ENCODE measurements at regions not wholly inside any gene's neighbourhood (a gene's known extent, or its start where the extent isn't known, plus 50 kb on each side); places are given as distances from the start of the nearest gene placed in this dataset.

DNA sequence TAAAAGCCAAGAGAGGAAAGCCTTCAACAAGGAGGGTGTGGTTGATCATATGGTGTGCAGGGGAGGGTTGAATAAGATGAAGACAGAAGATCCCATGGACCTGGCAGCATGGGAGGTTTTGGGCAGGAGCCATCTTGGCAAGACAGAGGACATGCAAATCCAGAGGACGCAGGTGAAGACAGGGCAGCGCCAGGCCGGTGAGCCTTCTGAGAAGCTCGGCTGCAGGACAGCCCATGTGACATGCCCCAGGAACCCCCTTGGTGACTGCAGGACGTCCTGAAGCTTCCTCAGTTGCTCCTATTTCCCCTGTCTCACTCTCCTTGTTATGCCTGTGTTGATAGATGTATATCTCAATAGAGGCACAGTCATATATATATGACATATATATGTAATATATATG, 159.4 kb downstream of the GADD45G start:
- Histone ChIP-seq H3K36me3 (replicated peaks in 1 of 2; ENCODE audit: control insufficient read depth in 1 of 2, insufficient read depth in 2 of 2, low read length in 1 of 2) (no peaks in the 10 kb centered on the region), H3F3A (replicated peaks; ENCODE audit: insufficient read depth) (no peaks in the 10 kb centered on the region), H3K9me2 (no peaks in the 10 kb centered on the region), H2AFZ (ENCODE audit: low read depth) (no peak overlapping the region), H3K4me3 (ENCODE audit: low read depth in 2 of 2, low read length in 1 of 2) (no peak overlapping the region), H3K4me2 (no peak overlapping the region), H3K27ac (ENCODE audit: low read depth in 2 of 2, low read length in 1 of 2) (no peak overlapping the region), H3K4me1 (ENCODE audit: control insufficient read depth in 1 of 2, insufficient read depth in 2 of 2, low read depth in 1 of 2, low read length in 1 of 2) (peaks cover 0 to 4% of the 10 kb centered on the region in 2 experiments; a peak in 1 of 4 replicates), H3K27me3 (ENCODE audit: insufficient read depth) (no peaks in the 10 kb centered on the region), H3K9ac (no peak overlapping the region), H3K9me3 (no peaks in the 10 kb centered on the region), H3K79me2 (ENCODE audit: insufficient read depth) (no peaks in the 10 kb centered on the region), H4K20me1 (ENCODE audit: insufficient read depth) (no peaks in the 10 kb centered on the region)
- ChIA-PET CTCF (interaction anchor here (1.2 to 2.0 kb wide), 2 partner anchors 9 to 166 kb away, joined by 6 to 8 read pairs; no protein-coding TSS in a partner anchor), POLR2A (no interaction called here)
- no peak for DNase-seq
- WGBS (ENCODE audit: low lambda C conversion rate) = 0% methylated on average over 1 of the region's 5 CpGs
- TF ChIP-seq TEAD4 (IDR thresholded peaks at IDR 0.05; ENCODE audit: borderline replicate concordance, insufficient read depth) (no peak), RXRA (IDR thresholded peaks at IDR 0.05; ENCODE audit: borderline replicate concordance, low read depth) (no peak), GABPA (IDR thresholded peaks at IDR 0.05; ENCODE audit: low read depth) (no peak), EP300 (IDR thresholded peaks at IDR 0.05; ENCODE audit: borderline replicate concordance in 1 of 2, low read depth in 1 of 2, low read length in 1 of 2) (no peak), RCOR1 (IDR thresholded peaks at IDR 0.05; ENCODE audit: low read length) (no peak), ELF1 (IDR thresholded peaks at IDR 0.05) (no peak), CHD2 (IDR thresholded peaks at IDR 0.05; ENCODE audit: low read length, partially characterized antibody) (no peak), JUND (IDR thresholded peaks at IDR 0.05) (no peak), TAF1 (IDR thresholded peaks at IDR 0.05; ENCODE audit: borderline replicate concordance, low read depth, low read length) (no peak)
- TF ChIP-seq, protein P1, sequence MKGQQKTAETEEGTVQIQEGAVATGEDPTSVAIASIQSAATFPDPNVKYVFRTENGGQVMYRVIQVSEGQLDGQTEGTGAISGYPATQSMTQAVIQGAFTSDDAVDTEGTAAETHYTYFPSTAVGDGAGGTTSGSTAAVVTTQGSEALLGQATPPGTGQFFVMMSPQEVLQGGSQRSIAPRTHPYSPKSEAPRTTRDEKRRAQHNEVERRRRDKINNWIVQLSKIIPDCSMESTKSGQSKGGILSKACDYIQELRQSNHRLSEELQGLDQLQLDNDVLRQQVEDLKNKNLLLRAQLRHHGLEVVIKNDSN (IDR thresholded peaks at IDR 0.05; ENCODE audit: borderline replicate concordance, low read depth) = no peak

DNA sequence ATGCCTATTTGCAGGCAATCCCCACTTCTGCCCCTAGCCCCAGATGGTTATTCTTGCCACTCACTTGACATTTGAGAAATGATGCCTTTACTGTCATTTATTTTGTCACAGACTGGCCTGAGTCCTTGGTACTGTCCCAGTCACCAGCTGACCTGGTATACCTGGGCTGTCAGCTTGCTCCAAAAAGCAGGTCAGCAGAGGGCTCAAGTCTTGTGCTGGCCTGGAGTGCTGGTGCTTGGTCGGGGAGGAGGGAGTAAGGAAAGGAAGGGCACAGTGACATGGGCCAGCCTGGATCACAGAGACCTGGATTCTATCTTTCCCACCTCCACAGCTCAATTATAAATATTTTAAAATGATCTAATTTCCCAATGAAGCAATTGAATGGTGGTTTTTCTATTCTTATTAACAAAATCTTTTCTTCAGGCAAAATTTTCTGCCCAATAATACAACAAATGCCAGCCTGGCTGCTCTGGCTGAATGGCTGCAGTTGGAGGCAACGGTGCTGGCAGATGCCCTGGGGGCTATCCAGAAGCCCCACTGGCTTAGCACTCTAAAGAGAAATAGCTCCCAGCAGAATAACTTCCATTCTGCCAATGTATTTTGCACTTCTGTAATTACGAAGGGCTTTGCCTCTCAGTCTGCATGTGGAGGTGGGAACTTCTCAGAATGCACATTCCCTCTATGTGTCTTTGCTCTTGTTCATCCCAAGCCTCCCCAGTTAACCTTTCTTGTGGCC, 160.6 kb downstream of the GADD45G start:
- H2AFZ ChIP-seq (ENCODE audit: low read depth) = no peak overlapping the region
- TF ChIP-seq, protein P2, sequence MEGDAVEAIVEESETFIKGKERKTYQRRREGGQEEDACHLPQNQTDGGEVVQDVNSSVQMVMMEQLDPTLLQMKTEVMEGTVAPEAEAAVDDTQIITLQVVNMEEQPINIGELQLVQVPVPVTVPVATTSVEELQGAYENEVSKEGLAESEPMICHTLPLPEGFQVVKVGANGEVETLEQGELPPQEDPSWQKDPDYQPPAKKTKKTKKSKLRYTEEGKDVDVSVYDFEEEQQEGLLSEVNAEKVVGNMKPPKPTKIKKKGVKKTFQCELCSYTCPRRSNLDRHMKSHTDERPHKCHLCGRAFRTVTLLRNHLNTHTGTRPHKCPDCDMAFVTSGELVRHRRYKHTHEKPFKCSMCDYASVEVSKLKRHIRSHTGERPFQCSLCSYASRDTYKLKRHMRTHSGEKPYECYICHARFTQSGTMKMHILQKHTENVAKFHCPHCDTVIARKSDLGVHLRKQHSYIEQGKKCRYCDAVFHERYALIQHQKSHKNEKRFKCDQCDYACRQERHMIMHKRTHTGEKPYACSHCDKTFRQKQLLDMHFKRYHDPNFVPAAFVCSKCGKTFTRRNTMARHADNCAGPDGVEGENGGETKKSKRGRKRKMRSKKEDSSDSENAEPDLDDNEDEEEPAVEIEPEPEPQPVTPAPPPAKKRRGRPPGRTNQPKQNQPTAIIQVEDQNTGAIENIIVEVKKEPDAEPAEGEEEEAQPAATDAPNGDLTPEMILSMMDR (IDR thresholded peaks at IDR 0.05) = no peak
- no peak for TF ChIP-seq TAF1 (IDR thresholded peaks at IDR 0.05; ENCODE audit: borderline replicate concordance, low read depth, low read length)
- TF ChIP-seq FOXJ3 (CRISPR knock-in tag; IDR thresholded peaks at IDR 0.05) = no peak
- TF ChIP-seq RCOR1 (IDR thresholded peaks at IDR 0.05; ENCODE audit: low read length) = no peak
- no peak for TF ChIP-seq MXI1 (IDR thresholded peaks at IDR 0.05; ENCODE audit: low read depth, low read length)
- no peak for TF ChIP-seq RFX5 (IDR thresholded peaks at IDR 0.05; ENCODE audit: low read length)
- TF ChIP-seq, protein P3, sequence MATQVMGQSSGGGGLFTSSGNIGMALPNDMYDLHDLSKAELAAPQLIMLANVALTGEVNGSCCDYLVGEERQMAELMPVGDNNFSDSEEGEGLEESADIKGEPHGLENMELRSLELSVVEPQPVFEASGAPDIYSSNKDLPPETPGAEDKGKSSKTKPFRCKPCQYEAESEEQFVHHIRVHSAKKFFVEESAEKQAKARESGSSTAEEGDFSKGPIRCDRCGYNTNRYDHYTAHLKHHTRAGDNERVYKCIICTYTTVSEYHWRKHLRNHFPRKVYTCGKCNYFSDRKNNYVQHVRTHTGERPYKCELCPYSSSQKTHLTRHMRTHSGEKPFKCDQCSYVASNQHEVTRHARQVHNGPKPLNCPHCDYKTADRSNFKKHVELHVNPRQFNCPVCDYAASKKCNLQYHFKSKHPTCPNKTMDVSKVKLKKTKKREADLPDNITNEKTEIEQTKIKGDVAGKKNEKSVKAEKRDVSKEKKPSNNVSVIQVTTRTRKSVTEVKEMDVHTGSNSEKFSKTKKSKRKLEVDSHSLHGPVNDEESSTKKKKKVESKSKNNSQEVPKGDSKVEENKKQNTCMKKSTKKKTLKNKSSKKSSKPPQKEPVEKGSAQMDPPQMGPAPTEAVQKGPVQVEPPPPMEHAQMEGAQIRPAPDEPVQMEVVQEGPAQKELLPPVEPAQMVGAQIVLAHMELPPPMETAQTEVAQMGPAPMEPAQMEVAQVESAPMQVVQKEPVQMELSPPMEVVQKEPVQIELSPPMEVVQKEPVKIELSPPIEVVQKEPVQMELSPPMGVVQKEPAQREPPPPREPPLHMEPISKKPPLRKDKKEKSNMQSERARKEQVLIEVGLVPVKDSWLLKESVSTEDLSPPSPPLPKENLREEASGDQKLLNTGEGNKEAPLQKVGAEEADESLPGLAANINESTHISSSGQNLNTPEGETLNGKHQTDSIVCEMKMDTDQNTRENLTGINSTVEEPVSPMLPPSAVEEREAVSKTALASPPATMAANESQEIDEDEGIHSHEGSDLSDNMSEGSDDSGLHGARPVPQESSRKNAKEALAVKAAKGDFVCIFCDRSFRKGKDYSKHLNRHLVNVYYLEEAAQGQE (IDR thresholded peaks at IDR 0.05; ENCODE audit: low read depth, low read length) = no peak
- no peak for TF ChIP-seq RXRA (IDR thresholded peaks at IDR 0.05; ENCODE audit: borderline replicate concordance, low read depth)
- TF ChIP-seq FOSL2 (IDR thresholded peaks at IDR 0.05; ENCODE audit: borderline replicate concordance, low read depth) = no peak
- TF ChIP-seq, protein P4, sequence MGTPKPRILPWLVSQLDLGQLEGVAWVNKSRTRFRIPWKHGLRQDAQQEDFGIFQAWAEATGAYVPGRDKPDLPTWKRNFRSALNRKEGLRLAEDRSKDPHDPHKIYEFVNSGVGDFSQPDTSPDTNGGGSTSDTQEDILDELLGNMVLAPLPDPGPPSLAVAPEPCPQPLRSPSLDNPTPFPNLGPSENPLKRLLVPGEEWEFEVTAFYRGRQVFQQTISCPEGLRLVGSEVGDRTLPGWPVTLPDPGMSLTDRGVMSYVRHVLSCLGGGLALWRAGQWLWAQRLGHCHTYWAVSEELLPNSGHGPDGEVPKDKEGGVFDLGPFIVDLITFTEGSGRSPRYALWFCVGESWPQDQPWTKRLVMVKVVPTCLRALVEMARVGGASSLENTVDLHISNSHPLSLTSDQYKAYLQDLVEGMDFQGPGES (IDR thresholded peaks at IDR 0.05; ENCODE audit: low read depth, low read length) = no peak
- TF ChIP-seq TCF12 (IDR thresholded peaks at IDR 0.05) = no peak
- TF ChIP-seq NFIC (IDR thresholded peaks at IDR 0.05; ENCODE audit: borderline replicate concordance) = no peak
- no peak for TF ChIP-seq SIN3A (IDR thresholded peaks at IDR 0.05; ENCODE audit: borderline replicate concordance, low read depth, low read length)
- TF ChIP-seq CHD2 (IDR thresholded peaks at IDR 0.05; ENCODE audit: low read length, partially characterized antibody) = no peak

More for the DNA sequence above, 160.6 kb downstream of the GADD45G start:
- Histone ChIP-seq H3K27me3 (ENCODE audit: insufficient read depth) (no peaks in the 10 kb centered on the region), H4K20me1 (ENCODE audit: insufficient read depth) (no peaks in the 10 kb centered on the region), H3F3A (replicated peaks; ENCODE audit: insufficient read depth) (no peaks in the 10 kb centered on the region), H3K9ac (no peak overlapping the region), H3K4me2 (no peak overlapping the region), H3K9me2 (no peaks in the 10 kb centered on the region), H3K9me3 (no peaks in the 10 kb centered on the region), H3K27ac (ENCODE audit: low read depth in 2 of 2, low read length in 1 of 2) (no peak overlapping the region), H3K79me2 (ENCODE audit: insufficient read depth) (no peaks in the 10 kb centered on the region), H3K4me1 (ENCODE audit: control insufficient read depth in 1 of 2, insufficient read depth in 2 of 2, low read depth in 1 of 2, low read length in 1 of 2) (peaks cover 0 to 5% of the 10 kb centered on the region in 2 experiments; a peak in 1 of 4 replicates), H3K4me3 (ENCODE audit: low read depth in 2 of 2, low read length in 1 of 2) (no peak overlapping the region), H3K36me3 (replicated peaks in 1 of 2; ENCODE audit: control insufficient read depth in 1 of 2, insufficient read depth in 2 of 2, low read length in 1 of 2) (no peaks in the 10 kb centered on the region)
- ChIA-PET CTCF (interaction anchor here (1.2 to 2.0 kb wide), 2 partner anchors 10 to 167 kb away, joined by 6 to 8 read pairs; no protein-coding TSS in a partner anchor), POLR2A (no interaction called here)
- DNase-seq = no peak
- WGBS (ENCODE audit: low lambda C conversion rate) = 14% methylated on average over 3 of the region's 3 CpGs

Measured in SK-N-SH (cell line).